ENCODE measurements at regions not wholly inside any gene's neighbourhood (a gene's known extent, or its start where the extent isn't known, plus 50 kb on each side); places are given as distances from the start of the nearest gene placed in this dataset.

GRCh38 chr9:28301281-28301680 lies 728.0 kb upstream of the C9orf72 start:
- H3K27me3 ChIP-seq (ENCODE audit: control insufficient read depth, low read length), result no peaks in the 10 kb centered on the region
- H3K79me2 ChIP-seq (ENCODE audit: control insufficient read depth, low read length), result no peaks in the 10 kb centered on the region
- H3K4me3 ChIP-seq (ENCODE audit: low read length), result no peak overlapping the region
- no peak for TF ChIP-seq EZH2phosphoT487 (IDR thresholded peaks at IDR 0.05; ENCODE audit: borderline replicate concordance, low read length)
- TF ChIP-seq CTCF (IDR thresholded peaks at IDR 0.05; ENCODE audit: low read depth, low read length, poor library complexity, severe bottlenecking), result no peak
- H3K36me3 ChIP-seq (ENCODE audit: control insufficient read depth, low read length), result no peaks in the 10 kb centered on the region
- H3K4me2 ChIP-seq (ENCODE audit: low read length), result no peak overlapping the region
- H3F3A ChIP-seq (ENCODE audit: control insufficient read depth, insufficient read depth), result no peaks in the 10 kb centered on the region
- no peaks in the 10 kb centered on the region for H3K9me3 ChIP-seq (ENCODE audit: control insufficient read depth, insufficient read depth, low read length)
- no peak overlapping the region for H3K27ac ChIP-seq (ENCODE audit: low read depth, low read length)
- H4K20me1 ChIP-seq (ENCODE audit: control insufficient read depth, insufficient read depth, low read depth, low read length), result no peaks in the 10 kb centered on the region
- no peaks in the 10 kb centered on the region for H3K9me2 ChIP-seq (replicated peaks; ENCODE audit: control insufficient read depth, low read length)
- no peaks in the 10 kb centered on the region for H3K4me1 ChIP-seq (ENCODE audit: control insufficient read depth, low read length)

GRCh38 chr9:28317745-28318144 lies 744.5 kb upstream of the C9orf72 start:
- no peak overlapping the region for H3K4me3 ChIP-seq (ENCODE audit: low read length)

DNA sequence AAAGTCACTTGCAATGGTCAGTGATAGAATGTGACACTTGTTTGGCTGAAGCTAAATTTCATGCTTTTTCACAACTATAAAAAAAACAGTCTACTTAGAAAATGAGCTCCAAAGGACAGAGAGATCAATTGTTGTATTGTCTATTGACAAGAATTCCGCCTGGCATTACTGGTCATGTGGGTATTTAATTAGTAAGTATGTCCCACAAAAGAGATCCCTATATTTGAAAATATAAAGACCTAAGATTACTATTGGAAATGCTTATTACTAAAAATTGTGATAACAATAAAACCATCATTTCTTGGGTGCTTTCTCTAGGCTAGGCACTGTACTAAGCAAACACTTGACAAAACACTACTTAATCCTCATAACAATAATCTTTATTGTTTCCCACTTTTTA lies 745.2 kb upstream of the C9orf72 start:
- Histone ChIP-seq H4K20me1 (ENCODE audit: control insufficient read depth, insufficient read depth, low read depth, low read length) (no peaks in the 10 kb centered on the region), H3K4me2 (ENCODE audit: low read length) (no peak overlapping the region), H3K4me1 (ENCODE audit: control insufficient read depth, low read length) (no peaks in the 10 kb centered on the region), H3K79me2 (ENCODE audit: control insufficient read depth, low read length) (no peaks in the 10 kb centered on the region), H3F3A (ENCODE audit: control insufficient read depth, insufficient read depth) (no peaks in the 10 kb centered on the region), H3K9me3 (ENCODE audit: control insufficient read depth, insufficient read depth, low read length) (no peaks in the 10 kb centered on the region), H3K4me3 (ENCODE audit: low read length) (no peak overlapping the region), H3K27ac (ENCODE audit: low read depth, low read length) (no peak overlapping the region), H3K36me3 (ENCODE audit: control insufficient read depth, low read length) (no peaks in the 10 kb centered on the region), H3K9me2 (replicated peaks; ENCODE audit: control insufficient read depth, low read length) (no peaks in the 10 kb centered on the region), H3K27me3 (ENCODE audit: control insufficient read depth, low read length) (no peaks in the 10 kb centered on the region)
- TF ChIP-seq EZH2phosphoT487 (IDR thresholded peaks at IDR 0.05; ENCODE audit: borderline replicate concordance, low read length), result no peak
- no peak for TF ChIP-seq CTCF (IDR thresholded peaks at IDR 0.05; ENCODE audit: low read depth, low read length, poor library complexity, severe bottlenecking)

More at GRCh38 chr9:28317745-28318144, 744.5 kb upstream of the C9orf72 start:
- Histone ChIP-seq H3K36me3 (ENCODE audit: control insufficient read depth, low read length) (no peaks in the 10 kb centered on the region), H3K9me3 (ENCODE audit: control insufficient read depth, insufficient read depth, low read length) (no peaks in the 10 kb centered on the region), H3K4me2 (ENCODE audit: low read length) (no peak overlapping the region), H3K27ac (ENCODE audit: low read depth, low read length) (no peak overlapping the region), H3K4me1 (ENCODE audit: control insufficient read depth, low read length) (no peaks in the 10 kb centered on the region), H3K27me3 (ENCODE audit: control insufficient read depth, low read length) (no peaks in the 10 kb centered on the region), H3K9me2 (replicated peaks; ENCODE audit: control insufficient read depth, low read length) (no peaks in the 10 kb centered on the region), H3F3A (ENCODE audit: control insufficient read depth, insufficient read depth) (no peaks in the 10 kb centered on the region), H4K20me1 (ENCODE audit: control insufficient read depth, insufficient read depth, low read depth, low read length) (no peaks in the 10 kb centered on the region), H3K79me2 (ENCODE audit: control insufficient read depth, low read length) (no peaks in the 10 kb centered on the region)
- TF ChIP-seq EZH2phosphoT487 (IDR thresholded peaks at IDR 0.05; ENCODE audit: borderline replicate concordance, low read length), result no peak
- no peak for TF ChIP-seq CTCF (IDR thresholded peaks at IDR 0.05; ENCODE audit: low read depth, low read length, poor library complexity, severe bottlenecking)

DNA sequence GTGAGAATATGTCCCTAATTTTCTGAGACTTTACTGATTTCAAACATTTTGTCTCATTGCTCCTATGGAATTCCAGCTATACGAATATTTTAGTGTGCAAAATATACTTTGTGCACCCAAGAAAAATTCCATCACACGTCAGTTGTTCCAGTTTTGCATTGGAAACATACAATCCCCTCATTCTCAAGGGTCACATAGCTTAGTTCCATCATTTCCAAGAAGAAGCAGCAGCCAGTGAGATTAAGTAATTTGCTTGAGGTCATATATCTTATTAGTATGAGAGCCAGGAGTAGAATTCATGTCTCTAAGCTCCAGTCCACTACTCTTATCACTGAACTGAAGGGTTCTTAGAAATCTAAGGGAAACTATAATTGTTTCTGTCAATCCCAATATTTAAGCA lies 746.7 kb upstream of the C9orf72 start:
- Histone ChIP-seq H3K9me3 (ENCODE audit: control insufficient read depth, insufficient read depth, low read length) (no peaks in the 10 kb centered on the region), H3K27ac (ENCODE audit: low read depth, low read length) (no peak overlapping the region), H3F3A (ENCODE audit: control insufficient read depth, insufficient read depth) (no peaks in the 10 kb centered on the region), H4K20me1 (ENCODE audit: control insufficient read depth, insufficient read depth, low read depth, low read length) (no peaks in the 10 kb centered on the region), H3K4me2 (ENCODE audit: low read length) (no peak overlapping the region), H3K4me1 (ENCODE audit: control insufficient read depth, low read length) (no peaks in the 10 kb centered on the region), H3K79me2 (ENCODE audit: control insufficient read depth, low read length) (no peaks in the 10 kb centered on the region), H3K36me3 (ENCODE audit: control insufficient read depth, low read length) (no peaks in the 10 kb centered on the region), H3K9me2 (replicated peaks; ENCODE audit: control insufficient read depth, low read length) (no peaks in the 10 kb centered on the region), H3K27me3 (ENCODE audit: control insufficient read depth, low read length) (no peaks in the 10 kb centered on the region), H3K4me3 (ENCODE audit: low read length) (no peak overlapping the region)
- TF ChIP-seq CTCF (IDR thresholded peaks at IDR 0.05; ENCODE audit: low read depth, low read length, poor library complexity, severe bottlenecking) (no peak), EZH2phosphoT487 (IDR thresholded peaks at IDR 0.05; ENCODE audit: borderline replicate concordance, low read length) (no peak)

All from DOHH2 (cell line).